Breast epithelium (tissue), 3 donors: ENCODE measurements at regions not wholly inside any gene's neighbourhood (a gene's known extent, or its start where the extent isn't known, plus 50 kb on each side); places are given as distances from the start of the nearest gene placed in this dataset.

Experiments used
- CTCF ChIP-seq, 3 donors: fragments of 450-650 bp; IDR thresholded peaks; one replicate each; pipeline ENCODE4 v1.5.1; 2016 to 2017; ENCODE audit warnings: antibody characterized with exemption in 3 of 3, mild to moderate bottlenecking in 3 of 3, moderate library complexity in 3 of 3
- POLR2A ChIP-seq: fragments of 450-650 bp; IDR thresholded peaks from one replicate; pipeline ENCODE4 v1.6.1; 2016; ENCODE audit warnings: antibody characterized with exemption, mild to moderate bottlenecking, moderate library complexity
- POLR2AphosphoS5 ChIP-seq, 3 donors: sonication (generic); formaldehyde crosslinking; IDR thresholded peaks; one replicate each; pipeline ENCODE4 v1.6.1; 2017; ENCODE audit warnings: antibody characterized with exemption in 3 of 3

- TF ChIP-seq CTCF (IDR thresholded peaks at IDR 0.05) (no peak), POLR2A (no peak), POLR2AphosphoS5 (IDR thresholded peaks at IDR 0.05) (no peak)
These were observed 77.6 kb upstream of the ACP3 start for GRCh38 chr3:132239587-132239986.
